Activated T-cell treated with anti-CD3 and anti-CD28 coated beads, Interleukin-2, amount 50 U/mL, for 72 hours (primary cell): ENCODE measurements at regions not wholly inside any gene's neighbourhood (a gene's known extent, or its start where the extent isn't known, plus 50 kb on each side); places are given as distances from the start of the nearest gene placed in this dataset.

Experiments used
- ATAC-seq, 2 donors: fragments of 150-1000 bp; cut with Tn5 transposase; replicated peaks in 1 of 2; 2 replicates each; pipeline ENCODE4 v1.10.0; 2021; ENCODE audit warnings: moderate library complexity in 2 of 2, mild to moderate bottlenecking in 1 of 2
- DNase-seq, 2 donors: peaks; one replicate each; pipeline ENCODE4 v3.0.0; 2021 to 2022; ENCODE audit warnings: mixed read lengths in 1 of 2
- H3K27ac Mint-ChIP-seq: one replicate; pipeline ENCODE4 v1.8.0; 2022; ENCODE audit warnings: mild to moderate bottlenecking, moderate library complexity, mixed read lengths
- H3K27me3 Mint-ChIP-seq: one replicate; pipeline ENCODE4 v1.8.0; 2022; ENCODE audit warnings: low read depth, mixed read lengths
- H3K36me3 Mint-ChIP-seq, 2 donors: one replicate each; pipeline ENCODE4 v1.8.0; 2022; ENCODE audit warnings: mixed read lengths in 2 of 2, mild to moderate bottlenecking in 1 of 2; ENCODE audit not compliant: insufficient read depth in 2 of 2
- H3K4me1 Mint-ChIP-seq: one replicate; pipeline ENCODE4 v1.8.0; 2022; ENCODE audit warnings: low read depth, mixed read lengths
- H3K4me3 Mint-ChIP-seq, 2 donors: one replicate each; pipeline ENCODE4 v1.8.0; 2022; ENCODE audit warnings: mild to moderate bottlenecking in 2 of 2, mixed read lengths in 2 of 2, moderate library complexity in 2 of 2
- H3K9me3 Mint-ChIP-seq, 2 donors: one replicate each; pipeline ENCODE4 v1.8.0; 2022; ENCODE audit warnings: mixed read lengths in 2 of 2

- ATAC-seq (no peak), DNase-seq (no peak)
- peaks cover 10% of the 10 kb centered on the region for H3K4me1 Mint-ChIP-seq
- H3K27me3 Mint-ChIP-seq: no peaks in the 10 kb centered on the region
- no peaks in the 10 kb centered on the region for H3K36me3 Mint-ChIP-seq
- H3K9me3 Mint-ChIP-seq: no peaks in the 10 kb centered on the region
- H3K4me3 Mint-ChIP-seq: no peak overlapping the region
- no peak overlapping the region for H3K27ac Mint-ChIP-seq
Observed at GRCh38 chr6:166729658-166730057, 102.6 kb upstream of the RPS6KA2 start.

GRCh38 chr6:166728884-166729530 is 102.0 kb upstream of the RPS6KA2 start:
- DNase-seq (no peak), ATAC-seq (no peak)
- H3K36me3 Mint-ChIP-seq: no peaks in the 10 kb centered on the region
- H3K4me1 Mint-ChIP-seq: peaks cover 10% of the 10 kb centered on the region
- no peak overlapping the region for H3K4me3 Mint-ChIP-seq
- H3K27me3 Mint-ChIP-seq: no peaks in the 10 kb centered on the region
- H3K27ac Mint-ChIP-seq: no peak overlapping the region
- H3K9me3 Mint-ChIP-seq: no peaks in the 10 kb centered on the region

GRCh38 chr6:166726201-166726600 is 99.2 kb upstream of the RPS6KA2 start:
- DNase-seq: no peak
- H3K9me3 Mint-ChIP-seq: no peaks in the 10 kb centered on the region
- no peak for ATAC-seq
- H3K36me3 Mint-ChIP-seq: no peaks in the 10 kb centered on the region
- peaks cover 10% of the 10 kb centered on the region for H3K4me1 Mint-ChIP-seq
- no peak overlapping the region for H3K27ac Mint-ChIP-seq
- no peaks in the 10 kb centered on the region for H3K27me3 Mint-ChIP-seq
- H3K4me3 Mint-ChIP-seq: no peak overlapping the region

GRCh38 chr6:166725571-166725970 is 98.5 kb upstream of the RPS6KA2 start:
- Mint-ChIP-seq H3K4me3 (no peak overlapping the region), H3K36me3 (no peaks in the 10 kb centered on the region), H3K9me3 (no peaks in the 10 kb centered on the region), H3K27me3 (no peaks in the 10 kb centered on the region), H3K4me1 (peaks cover 10% of the 10 kb centered on the region), H3K27ac (no peak overlapping the region)
- no peak for ATAC-seq
- no peak for DNase-seq

DNA sequence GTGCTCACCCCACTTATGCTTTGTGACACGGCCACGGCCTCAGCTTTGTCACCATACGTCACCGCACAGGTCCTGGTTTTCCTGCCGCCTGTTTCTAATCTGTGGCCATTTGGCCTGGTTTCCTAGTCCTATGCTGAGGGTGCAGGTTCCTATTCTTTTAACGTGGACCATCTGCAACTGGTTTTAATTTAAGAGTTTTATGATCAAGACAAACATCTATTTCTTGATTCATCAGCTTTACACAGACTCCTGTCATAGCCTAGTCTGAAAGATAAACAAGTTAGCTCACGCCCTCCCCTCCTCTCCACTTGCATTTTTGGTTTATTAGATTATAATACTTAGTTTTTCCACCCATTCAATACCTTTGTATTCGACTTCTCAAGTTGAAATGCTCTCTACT is 97.5 kb upstream of the RPS6KA2 start:
- H3K4me1 Mint-ChIP-seq: peaks cover 4% of the 10 kb centered on the region
- H3K36me3 Mint-ChIP-seq: no peaks in the 10 kb centered on the region
- ATAC-seq: no peak
- H3K4me3 Mint-ChIP-seq: no peak overlapping the region
- peaks cover 1% of the 10 kb centered on the region for H3K27me3 Mint-ChIP-seq
- no peaks in the 10 kb centered on the region for H3K9me3 Mint-ChIP-seq
- H3K27ac Mint-ChIP-seq: no peak overlapping the region
- no peak for DNase-seq

DNA sequence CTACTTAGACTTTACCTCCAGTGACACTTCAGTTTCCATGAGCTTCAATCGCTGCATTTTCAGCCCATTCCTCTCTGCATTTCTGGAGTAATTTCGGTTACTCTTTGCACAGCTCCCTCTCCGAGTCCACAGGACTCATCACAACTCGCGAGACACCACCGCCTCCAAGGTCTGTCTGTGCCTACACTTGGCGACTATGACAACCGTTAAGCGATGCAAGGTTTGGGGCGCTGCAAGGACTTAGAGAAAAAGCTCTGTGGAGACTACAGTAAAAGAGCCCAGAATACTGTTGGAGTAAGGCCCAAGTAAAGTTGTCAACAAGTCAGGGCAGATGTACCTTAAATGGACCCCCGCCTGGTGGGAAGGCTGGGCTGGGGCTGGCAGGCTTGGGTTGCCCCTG is 95.7 kb upstream of the RPS6KA2 start:
- no peak for DNase-seq

DNA sequence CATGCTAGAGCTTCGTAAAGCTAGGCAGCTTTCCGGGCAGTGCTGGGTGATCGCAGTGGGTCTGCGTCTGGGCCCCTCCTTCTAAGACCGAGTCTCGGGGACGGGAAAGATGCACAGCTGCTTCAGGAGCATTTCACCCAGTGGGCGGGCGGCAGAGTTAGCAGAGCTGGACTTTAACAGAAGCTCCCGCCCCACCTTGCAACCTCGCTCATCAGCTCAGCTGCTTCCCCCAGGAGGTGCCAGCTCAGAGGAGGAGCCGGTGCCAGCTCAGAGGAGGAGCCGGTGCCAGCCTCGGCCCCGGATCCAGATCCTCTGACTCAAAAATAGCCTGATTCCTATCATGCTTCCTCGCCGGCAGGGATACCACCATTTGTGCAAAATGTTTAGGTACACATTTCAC is 94.5 kb upstream of the RPS6KA2 start:
- DNase-seq: no peak
- Mint-ChIP-seq H3K9me3 (no peaks in the 10 kb centered on the region), H3K27ac (no peak overlapping the region), H3K27me3 (peaks cover 12% of the 10 kb centered on the region), H3K36me3 (no peaks in the 10 kb centered on the region), H3K4me3 (no peak overlapping the region), H3K4me1 (no peaks in the 10 kb centered on the region)
- no peak for ATAC-seq

More for the DNA sequence above, 95.7 kb upstream of the RPS6KA2 start:
- H3K4me3 Mint-ChIP-seq: no peak overlapping the region
- no peaks in the 10 kb centered on the region for H3K36me3 Mint-ChIP-seq
- no peaks in the 10 kb centered on the region for H3K9me3 Mint-ChIP-seq
- ATAC-seq: no peak
- no peak overlapping the region for H3K27ac Mint-ChIP-seq
- peaks cover 6% of the 10 kb centered on the region for H3K27me3 Mint-ChIP-seq
- no peaks in the 10 kb centered on the region for H3K4me1 Mint-ChIP-seq

GRCh38 chr6:166720856-166721255 is 93.8 kb upstream of the RPS6KA2 start:
- Mint-ChIP-seq H3K4me1 (no peaks in the 10 kb centered on the region), H3K27me3 (peaks cover 12% of the 10 kb centered on the region), H3K27ac (no peak overlapping the region), H3K9me3 (no peaks in the 10 kb centered on the region), H3K36me3 (no peaks in the 10 kb centered on the region), H3K4me3 (no peak overlapping the region)
- DNase-seq: no peak
- no peak for ATAC-seq

DNA sequence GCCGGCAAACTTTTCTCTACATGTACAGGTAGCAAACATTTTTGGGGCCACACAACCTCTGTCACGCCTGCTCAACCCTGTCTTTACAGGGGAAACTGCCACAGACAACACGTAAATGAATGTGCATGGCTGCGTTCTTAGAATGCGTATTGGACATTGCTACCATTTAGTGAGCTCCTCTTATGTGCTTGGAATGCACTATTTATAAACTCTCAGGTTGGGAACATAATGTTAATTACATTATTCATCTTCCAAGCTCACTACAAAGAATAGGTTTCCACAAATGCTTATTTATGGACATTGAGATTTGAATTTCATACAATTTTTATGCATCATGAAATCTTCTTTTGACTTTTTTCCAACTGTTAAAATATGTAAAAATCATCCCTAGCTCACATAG is 92.0 kb upstream of the RPS6KA2 start:
- ATAC-seq (no peak), DNase-seq (no peak)
- Mint-ChIP-seq H3K36me3 (no peaks in the 10 kb centered on the region), H3K27me3 (peaks cover 12% of the 10 kb centered on the region), H3K4me3 (no peak overlapping the region), H3K4me1 (no peaks in the 10 kb centered on the region), H3K27ac (no peak overlapping the region), H3K9me3 (no peaks in the 10 kb centered on the region)

DNA sequence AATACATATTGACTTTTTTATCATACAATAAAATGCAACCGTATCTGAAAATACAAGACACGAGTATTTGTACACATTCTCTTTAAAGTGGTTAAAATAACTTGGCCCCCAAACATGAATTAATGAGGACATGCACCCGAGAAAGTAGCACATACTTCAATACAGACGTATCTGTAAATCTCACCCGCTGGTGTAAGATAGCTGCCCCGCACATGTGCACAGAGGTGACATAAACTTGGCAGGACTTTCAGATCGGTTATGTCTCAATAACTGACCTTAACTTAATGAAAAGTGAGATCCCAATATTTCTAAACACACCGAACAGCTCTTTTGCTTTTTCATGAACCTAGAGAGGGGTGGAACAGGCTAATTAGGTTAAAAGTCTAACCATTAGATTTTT is 91.5 kb upstream of the RPS6KA2 start:
- Mint-ChIP-seq H3K9me3 (no peaks in the 10 kb centered on the region), H3K27ac (no peak overlapping the region), H3K4me1 (no peaks in the 10 kb centered on the region), H3K27me3 (peaks cover 12% of the 10 kb centered on the region), H3K36me3 (no peaks in the 10 kb centered on the region), H3K4me3 (no peak overlapping the region)
- no peak for DNase-seq
- no peak for ATAC-seq

- no peak overlapping the region for H3K4me3 Mint-ChIP-seq
- H3K9me3 Mint-ChIP-seq: no peaks in the 10 kb centered on the region
- DNase-seq (no peak), ATAC-seq (no peak)
- no peaks in the 10 kb centered on the region for H3K4me1 Mint-ChIP-seq
- H3K36me3 Mint-ChIP-seq: no peaks in the 10 kb centered on the region
- H3K27me3 Mint-ChIP-seq: peaks cover 12% of the 10 kb centered on the region
- H3K27ac Mint-ChIP-seq: no peak overlapping the region
Observed at GRCh38 chr6:166716910-166717617, 90.0 kb upstream of the RPS6KA2 start.

GRCh38 chr6:166715992-166716391 is 88.9 kb upstream of the RPS6KA2 start:
- Mint-ChIP-seq H3K4me1 (no peaks in the 10 kb centered on the region), H3K9me3 (peaks cover 2 to 6% of the 10 kb centered on the region in 2 donors), H3K27ac (no peak overlapping the region), H3K4me3 (no peak overlapping the region), H3K27me3 (peaks cover 12% of the 10 kb centered on the region), H3K36me3 (peaks cover 0 to 1% of the 10 kb centered on the region in 2 donors)
- DNase-seq: no peak
- no peak for ATAC-seq

- ATAC-seq (no peak), DNase-seq (no peak)
- Mint-ChIP-seq H3K36me3 (peaks cover 0 to 1% of the 10 kb centered on the region in 2 donors), H3K4me3 (no peak overlapping the region), H3K9me3 (peaks cover 2 to 6% of the 10 kb centered on the region in 2 donors), H3K27ac (no peak overlapping the region), H3K27me3 (peaks cover 12% of the 10 kb centered on the region), H3K4me1 (no peaks in the 10 kb centered on the region)
Observed at GRCh38 chr6:166715065-166715464, 88.0 kb upstream of the RPS6KA2 start.

- no peaks in the 10 kb centered on the region for H3K4me1 Mint-ChIP-seq
Observed at GRCh38 chr6:166714581-166714980, 87.5 kb upstream of the RPS6KA2 start.

More at GRCh38 chr6:166714581-166714980, 87.5 kb upstream of the RPS6KA2 start:
- no peak for DNase-seq
- Mint-ChIP-seq H3K4me3 (no peak overlapping the region), H3K36me3 (peaks cover 0 to 1% of the 10 kb centered on the region in 2 donors), H3K9me3 (peaks cover 2 to 6% of the 10 kb centered on the region in 2 donors), H3K27me3 (peaks cover 11% of the 10 kb centered on the region), H3K27ac (no peak overlapping the region)
- ATAC-seq: no peak
